HG03575 (cell line): ENCODE measurements at regions not wholly inside any gene's neighbourhood (a gene's known extent, or its start where the extent isn't known, plus 50 kb on each side); places are given as distances from the start of the nearest gene placed in this dataset.

Source experiments
- ATAC-seq: cut with Tn5 transposase; IDR thresholded peaks from one replicate; pipeline ENCODE4 v1.9.1; 2021; ENCODE audit not compliant: unreplicated experiment, insufficient number of reproducible peaks, low FRiP score; ENCODE audit errors: extremely low read depth

DNA sequence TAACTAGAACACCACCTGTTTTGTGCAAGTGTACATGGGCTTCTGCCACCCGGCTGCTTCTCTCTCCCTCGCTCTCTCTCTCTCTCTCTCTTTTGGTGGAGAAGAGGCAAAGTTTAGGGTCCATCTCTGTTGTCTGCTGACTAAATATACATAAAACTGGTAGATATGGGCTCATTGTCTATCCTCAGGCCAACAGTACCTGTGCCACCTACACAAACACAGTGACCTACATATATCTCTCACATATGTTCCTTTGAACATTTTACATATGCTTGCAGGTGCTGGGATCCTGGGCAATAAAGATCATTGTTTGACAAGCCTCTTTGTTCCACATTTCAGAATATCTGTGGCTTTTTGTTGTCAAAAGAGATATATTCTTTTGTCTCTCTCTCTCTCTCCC lies 256.3 kb upstream of the KCNH8 start:
- ATAC-seq, result no peak

DNA sequence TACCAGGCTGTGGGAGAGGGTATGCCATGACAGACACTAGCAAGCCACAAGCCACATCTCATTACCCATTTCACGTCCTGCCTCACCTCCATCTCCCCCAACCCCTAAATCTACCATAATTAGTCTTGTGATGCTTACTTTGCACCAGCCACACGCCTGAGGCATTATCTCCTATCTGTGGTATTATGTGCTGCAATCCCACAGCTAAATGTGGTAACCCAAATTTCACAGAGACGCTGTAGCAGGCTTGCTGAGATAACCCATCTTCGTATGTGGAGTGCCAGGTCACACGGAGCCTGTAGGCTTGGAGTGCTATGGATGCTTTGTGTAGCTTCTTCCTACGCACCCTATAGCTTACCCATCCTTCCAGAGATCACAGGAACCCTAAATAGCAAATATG lies 256.7 kb upstream of the KCNH8 start:
- no peak for ATAC-seq

DNA sequence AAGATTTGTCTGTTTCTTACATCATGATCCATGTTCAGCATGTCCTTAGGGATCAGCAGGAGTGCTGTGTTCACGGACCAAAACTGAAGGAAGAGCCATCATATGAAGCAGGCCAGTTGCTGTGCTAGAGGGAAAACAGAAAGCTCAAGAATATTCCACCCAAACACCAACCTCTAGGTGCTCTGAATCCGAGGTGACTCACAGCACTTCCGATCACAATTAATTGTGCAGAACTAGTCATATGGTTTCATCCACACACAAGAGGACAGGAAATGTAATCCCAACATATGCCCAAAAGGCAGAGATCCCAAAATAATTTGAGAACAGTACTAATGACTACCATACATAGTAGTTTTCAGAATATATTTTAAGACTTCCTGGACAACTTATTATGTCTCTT lies 257.9 kb upstream of the KCNH8 start:
- no peak for ATAC-seq

DNA sequence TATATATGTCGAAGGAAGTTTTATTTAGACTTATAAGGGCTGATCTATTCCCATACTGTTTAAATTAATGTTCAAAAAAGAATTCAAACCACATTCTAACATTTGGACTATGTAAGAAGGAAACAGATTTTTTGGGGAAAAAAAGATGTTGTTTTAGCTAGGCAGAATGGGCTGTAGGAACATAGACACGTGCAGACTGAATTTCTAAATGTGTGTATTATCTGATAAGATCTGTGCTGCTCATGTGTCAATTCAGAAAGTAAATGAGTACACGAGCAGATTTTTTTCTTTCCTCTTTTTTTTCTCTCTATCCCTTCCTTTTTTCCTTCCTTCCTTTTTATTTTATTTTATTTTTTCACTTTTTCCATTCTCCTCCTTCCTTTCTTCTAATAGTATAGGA lies 259.5 kb upstream of the KCNH8 start:
- ATAC-seq, result no peak

DNA sequence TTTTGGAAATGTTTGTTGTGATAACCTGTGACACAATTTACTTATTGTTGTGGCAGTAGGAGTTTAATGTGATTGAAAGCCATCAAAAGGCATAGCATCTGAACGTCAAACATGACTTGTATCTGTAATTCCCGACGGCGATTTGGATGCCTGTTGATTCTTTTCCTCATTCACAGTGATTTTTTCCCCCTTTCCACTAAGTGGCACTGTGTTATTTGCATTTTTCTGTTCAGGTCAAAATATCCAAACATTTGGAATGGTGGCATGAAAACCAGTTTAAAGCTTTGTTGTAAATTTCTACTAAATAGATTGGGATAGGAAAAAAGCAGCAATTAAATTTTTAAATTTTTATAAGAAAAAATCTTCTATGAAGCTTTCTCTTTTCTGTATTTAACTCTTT lies 259.9 kb upstream of the KCNH8 start:
- no peak for ATAC-seq

DNA sequence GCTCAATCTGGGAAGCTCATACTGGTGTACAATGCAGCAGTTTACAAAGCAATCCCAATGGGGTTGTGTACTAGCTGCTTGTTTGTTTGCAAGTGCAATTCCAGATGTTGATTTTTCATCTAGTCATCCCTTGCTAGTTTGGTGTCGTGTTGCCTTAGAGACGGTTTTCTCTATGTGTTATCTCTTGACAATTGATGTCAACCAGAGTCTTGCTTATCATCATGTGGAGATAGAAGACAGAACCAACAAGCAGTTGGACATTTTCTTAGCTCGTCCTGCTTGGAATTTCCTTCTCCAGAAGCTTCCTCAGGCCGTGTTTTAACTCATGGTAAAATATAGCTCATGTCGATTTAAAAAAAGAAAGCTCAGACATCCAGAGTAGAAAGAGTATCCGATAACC lies 262.0 kb upstream of the KCNH8 start:
- ATAC-seq, result no peak

DNA sequence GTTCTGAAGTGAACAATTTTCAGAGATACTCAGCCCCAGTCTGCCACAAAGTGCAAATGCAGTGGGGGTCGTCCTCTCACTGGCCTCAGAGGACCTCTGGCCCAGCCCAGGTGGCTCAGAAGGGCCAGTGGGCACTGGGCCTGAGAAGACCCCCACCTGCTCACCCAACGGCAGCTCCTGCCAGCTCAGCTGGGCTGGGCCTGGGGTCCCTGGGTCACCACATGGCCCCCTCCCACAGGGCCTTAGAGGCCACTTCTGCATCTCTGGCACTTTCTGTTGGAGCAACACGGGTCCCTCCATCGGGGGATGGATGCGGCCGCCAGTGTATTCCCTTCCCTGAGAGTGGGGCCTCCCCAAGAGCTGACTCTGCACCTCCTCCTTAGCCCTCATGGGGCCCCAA lies 262.7 kb upstream of the KCNH8 start:
- no peak for ATAC-seq

DNA sequence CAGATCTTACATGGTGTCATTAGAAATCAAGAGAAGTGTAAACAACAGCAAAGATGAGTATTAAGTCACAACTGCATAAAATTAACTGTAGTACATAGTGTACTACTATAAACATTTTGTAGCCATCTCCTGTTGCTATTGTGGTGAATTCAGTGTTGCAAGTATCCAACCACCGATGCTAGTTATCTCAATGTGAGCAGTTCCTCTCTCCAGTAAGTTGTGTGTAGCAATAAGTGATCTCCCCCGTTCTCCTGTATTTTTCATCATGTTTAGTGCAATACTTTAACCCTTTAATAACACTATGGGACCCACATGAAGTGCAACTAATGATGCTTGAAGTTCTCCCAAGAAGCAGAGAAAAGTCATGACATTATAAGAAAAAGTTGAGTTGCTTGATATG lies 264.7 kb upstream of the KCNH8 start:
- no peak for ATAC-seq

DNA sequence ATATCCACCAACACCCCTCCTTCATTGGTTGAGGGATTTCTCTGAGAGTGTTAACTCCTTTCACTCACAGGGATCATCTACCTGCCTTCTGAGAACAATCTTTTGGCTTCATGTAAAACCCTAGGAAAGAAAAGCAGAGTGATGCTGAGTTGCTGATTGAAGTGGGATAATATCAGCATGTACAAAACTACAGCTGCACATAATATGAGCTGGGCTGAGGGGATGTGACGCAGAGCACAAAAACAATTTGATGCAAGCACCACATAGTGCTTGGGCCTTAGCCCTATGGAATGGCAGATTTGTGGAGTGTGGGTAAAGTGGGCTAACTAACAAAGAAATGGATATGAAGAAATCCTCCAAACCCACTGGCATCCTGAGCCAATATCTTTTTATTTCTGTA lies 267.6 kb upstream of the KCNH8 start:
- no peak for ATAC-seq

DNA sequence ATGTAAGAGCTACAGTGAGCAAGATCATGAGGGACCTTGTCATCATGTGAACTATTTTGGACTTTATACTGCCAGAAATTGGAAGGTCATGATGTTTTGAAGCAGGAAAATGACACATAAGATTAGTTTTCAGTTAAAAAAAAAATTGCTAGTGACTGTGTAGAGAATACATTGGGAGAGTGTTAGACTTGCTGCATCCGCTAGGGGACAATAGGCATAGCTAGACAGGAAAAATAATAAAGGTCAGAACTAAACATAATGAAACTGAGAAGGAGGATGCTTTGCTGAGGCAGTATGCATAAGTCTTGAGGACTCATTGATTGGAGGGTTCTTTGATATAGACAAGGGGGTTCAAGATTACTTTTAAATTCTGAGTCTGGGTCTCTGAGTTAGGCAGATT lies 275.8 kb upstream of the KCNH8 start:
- ATAC-seq, result no peak

DNA sequence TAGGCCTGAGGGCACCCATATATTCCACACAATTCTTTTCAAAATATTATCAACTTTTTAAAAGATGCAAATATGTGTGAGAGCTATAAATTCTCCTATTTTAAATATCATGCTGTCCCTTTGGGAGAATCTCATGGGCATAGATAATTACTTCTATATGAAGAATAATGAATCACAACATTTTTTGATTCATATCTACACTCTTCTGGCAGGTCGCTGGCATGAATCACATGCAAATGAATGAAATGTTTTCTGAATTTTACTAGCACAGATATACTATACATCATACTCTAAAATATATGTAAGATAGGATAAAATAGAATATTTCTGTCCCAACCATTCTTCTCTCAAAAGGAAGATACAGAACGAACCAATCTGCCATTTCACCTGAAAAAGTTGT lies 277.7 kb upstream of the KCNH8 start:
- ATAC-seq, result no peak

DNA sequence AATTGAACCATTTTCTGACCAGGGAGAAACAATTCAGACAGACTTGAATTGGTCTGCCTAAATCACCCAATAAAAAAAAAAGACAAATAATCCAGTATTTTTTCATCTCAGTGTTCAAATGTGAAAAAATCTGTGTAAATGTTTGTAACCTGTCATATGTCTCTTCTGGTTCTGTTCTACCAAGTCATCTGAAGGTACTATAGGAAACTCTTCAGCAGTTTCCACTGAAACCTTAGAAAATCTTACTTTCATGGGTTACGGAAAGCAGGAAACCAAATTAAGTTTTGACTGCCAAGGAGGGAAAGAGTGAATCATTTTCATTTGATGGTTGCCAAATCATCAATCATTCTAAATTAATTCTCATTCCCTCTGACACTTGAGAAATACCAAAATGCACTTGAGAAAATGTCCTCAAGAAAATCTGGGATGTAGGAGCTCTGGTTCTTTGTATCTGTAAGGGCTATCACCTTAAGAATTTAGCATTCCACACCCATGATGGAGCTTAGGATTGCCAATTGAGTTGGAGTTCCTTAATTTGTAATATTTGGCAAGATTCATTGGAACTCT lies 278.2 kb upstream of the KCNH8 start:
- no peak for ATAC-seq

DNA sequence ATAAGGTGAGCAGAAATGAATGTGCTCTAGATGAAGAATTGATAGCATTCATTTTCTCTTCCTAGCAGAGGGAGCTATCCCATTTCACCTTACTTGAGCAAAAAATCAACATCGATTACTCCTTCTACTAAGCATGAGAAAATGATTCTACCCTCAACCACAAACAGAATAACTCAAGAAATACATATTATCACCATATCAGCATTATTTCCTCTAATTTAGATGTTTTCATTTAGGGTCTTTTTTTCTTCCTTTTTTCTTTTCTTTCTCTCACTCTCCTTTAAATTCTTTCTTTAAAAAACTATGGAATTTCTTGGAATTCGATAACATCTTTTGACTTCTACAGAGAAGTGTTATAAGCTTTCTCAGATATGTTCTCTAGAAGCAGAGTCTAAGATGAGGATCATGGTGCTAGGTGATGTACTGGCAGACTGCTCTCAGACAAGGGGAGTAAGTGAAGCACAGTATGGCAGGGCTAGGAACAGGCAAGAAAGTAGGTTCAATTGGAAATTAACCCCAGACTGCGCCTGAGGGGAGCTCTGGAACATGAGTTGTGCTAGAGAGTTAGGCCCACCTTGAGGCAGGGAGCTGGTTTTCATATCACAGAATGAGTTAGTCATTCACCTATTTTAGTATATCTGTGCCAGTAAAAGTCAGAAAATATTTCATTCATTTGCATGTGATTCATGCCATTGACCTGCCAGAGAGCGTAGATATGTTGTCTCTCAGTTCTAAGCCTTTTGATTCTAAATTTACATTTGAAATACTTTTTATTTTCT lies 279.2 kb upstream of the KCNH8 start:
- no peak for ATAC-seq

DNA sequence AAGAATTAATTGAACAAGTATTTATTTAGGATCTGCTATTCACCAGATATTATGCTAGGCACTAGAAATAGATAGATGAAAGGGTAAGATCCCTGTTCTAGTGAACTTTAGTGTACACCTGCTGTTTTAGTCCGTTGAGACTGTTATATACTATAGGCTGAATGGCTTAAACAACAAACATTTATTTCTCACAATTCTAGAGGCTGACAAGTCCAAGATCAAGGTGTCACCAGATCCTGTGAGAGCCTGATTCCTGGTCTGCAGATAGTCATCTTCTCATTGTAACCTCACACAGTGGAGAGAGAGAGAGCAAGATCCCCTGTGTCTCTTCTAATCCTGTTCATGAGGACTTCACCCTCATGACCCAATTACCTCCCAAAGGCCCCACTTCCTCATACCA lies 281.4 kb upstream of the KCNH8 start:
- no peak for ATAC-seq

DNA sequence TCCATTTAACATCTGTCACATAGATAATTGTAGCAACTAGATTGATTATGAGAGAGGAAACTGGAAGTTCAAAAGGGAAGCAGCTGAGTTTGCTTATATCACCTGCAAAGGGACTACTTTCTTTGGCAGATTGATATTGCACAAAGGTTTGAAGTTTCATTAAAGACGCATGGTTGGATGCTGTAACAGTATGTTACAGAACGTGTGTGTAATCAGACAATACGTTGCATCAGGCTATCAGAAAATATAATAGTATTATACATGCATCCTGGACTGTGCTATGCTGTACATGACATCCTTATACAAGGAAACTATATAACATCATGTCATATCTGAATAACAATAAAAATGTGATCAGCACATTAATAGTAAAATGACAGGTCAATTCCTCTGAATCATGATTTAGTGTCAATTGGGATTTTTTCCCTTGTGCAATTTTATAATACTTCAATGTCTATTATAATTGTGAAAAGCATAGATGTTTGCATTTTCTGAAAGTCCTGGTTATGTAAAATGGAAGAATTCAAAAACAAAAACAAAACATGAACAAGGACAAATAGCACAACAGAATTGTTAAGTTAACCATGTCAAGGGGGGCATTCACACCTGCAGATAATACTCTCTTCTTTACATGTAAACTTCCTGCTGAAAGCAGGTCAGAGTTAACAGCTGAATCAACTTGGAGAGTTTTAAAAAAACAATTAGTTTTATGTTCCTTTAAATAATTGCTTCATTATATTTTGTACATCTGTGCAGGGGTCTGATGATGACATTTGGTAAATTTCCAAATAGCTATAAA lies 283.2 kb upstream of the KCNH8 start:
- no peak for ATAC-seq

DNA sequence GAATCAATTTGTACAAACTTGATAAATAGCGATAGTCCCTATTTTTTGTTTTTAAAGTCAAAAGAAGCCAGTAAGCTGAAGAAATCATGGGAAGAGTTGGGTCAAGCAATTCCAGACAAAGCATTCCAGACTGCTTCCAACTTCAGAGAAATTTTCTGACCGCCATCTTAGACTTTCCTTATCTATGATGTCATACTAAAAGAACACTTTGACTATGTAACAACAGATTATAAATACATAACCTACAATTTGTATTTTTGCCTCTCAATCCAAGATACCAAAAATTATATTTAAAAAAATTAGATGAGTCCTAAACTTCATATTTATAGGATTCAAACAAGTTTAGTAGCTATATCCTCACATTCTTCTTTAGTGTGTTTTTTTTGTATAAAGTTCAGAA lies 286.2 kb upstream of the KCNH8 start:
- ATAC-seq, result no peak

DNA sequence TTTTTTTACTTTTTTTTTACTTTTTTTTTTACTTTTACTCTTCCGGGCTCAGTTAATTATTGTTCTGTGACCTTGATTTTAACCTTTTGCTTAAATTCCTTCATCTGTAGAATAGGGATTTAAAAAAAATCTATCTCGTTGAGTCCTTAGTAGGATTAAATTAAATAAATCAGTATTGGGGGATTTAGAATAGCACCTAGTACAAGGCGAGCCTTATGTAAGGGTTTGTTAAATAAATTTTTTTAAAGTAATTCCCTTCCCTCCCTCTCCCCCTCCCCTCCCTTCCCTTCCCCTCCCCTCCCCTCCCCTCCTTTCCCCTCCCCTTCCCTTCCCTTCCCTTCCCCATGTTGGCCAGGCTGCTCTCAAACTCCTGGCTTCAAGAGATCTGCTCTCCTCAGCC lies 287.2 kb upstream of the KCNH8 start:
- no peak for ATAC-seq

DNA sequence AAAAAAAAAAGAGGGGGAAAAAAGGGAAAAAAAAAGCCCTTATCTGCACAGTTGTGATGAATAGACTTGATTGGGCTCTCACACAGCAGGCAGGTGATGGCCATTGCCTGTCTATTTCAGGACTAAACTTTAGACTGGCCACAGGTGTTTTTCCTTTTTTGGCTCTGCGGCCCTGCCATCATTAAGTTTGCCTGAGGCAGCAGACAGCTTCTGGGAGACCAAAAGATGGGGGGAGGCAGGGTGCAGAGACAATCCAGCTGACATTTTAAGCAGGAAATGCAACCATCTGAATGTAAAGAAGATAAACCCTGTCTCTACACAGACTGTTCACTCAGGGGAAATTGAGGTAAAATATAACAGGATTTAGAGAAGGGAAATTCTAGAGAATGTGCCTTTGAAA lies 295.0 kb upstream of the KCNH8 start:
- ATAC-seq, result no peak

DNA sequence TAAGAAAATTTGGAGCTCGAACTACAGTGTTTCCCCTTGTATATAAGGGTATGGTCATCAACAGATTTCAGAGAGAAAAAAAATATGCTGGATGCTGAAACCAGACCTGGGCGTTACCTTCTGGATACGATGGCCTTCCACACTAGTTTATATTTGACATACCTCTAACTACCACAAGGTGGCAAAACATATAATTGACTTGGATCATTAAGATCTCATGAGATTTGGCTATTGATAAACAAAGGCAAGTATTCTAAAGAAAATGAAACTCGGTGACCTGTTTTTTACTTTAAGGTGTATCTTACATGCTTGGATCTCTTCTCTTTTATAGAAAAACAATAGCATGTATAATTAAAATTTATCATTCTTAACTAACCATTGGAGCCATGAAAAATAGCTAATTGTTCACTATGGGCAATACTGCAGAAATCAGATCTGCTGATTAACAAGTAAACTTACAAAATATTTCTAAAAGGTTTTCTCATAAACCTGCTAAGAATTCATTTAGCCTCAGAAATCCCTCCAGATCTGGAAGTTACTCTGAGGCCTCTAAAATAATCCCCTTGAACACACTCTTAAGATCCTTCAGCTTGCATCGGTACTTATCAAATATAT lies 300.6 kb upstream of the KCNH8 start:
- no peak for ATAC-seq

DNA sequence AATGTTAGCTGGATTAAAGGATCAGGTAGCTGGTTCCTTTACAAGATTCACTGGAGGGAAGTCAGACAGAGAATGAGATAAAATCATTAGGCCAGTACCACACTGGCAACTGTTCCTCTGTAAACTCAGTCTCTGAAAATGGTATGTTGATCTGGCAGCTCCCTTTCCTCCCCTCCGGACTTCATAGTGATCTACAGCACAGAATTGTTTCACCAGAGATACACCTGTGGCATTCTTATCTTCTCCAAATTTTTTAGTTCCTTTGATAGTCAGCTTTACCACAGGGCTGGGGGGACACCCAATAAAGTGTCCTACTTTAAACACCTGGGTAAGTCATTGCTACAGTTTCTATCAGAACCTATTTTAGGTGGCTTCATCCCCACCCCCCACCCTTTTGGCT lies 304.3 kb upstream of the KCNH8 start:
- no peak for ATAC-seq
